HepG2 (cell line): ENCODE measurements at regions not wholly inside any gene's neighbourhood (a gene's known extent, or its start where the extent isn't known, plus 50 kb on each side); places are given as distances from the start of the nearest gene placed in this dataset.

Experiments
- ATAC-seq: fragments of 200-7000 bp; cut with Tn5 transposase; 3 replicates; pipeline ENCODE4 v1.9.1; 2020; ENCODE audit warnings: mild to moderate bottlenecking, moderate library complexity
- BruUV-seq: library from RNA; stranded (reverse); fragments of 400-500 nt; replicated peaks from 2 replicates; lab custom pipeline; 2021; lab: Mats Ljungman, UMichigan
- CTCF ChIA-PET: fragments of 300-600 bp; formaldehyde crosslinking; extraction: SDS; loops from one replicate; lab custom pipeline; 2021; ENCODE audit warnings: low total read pairs, inconsistent platforms, low intra/inter-chr PET ratio; lab: Yijun Ruan, JAX
- POLR2A ChIA-PET: fragments of 350-600 bp; sonication (Branson Sonifier 250); formaldehyde crosslinking; loops from one replicate; lab custom pipeline; 2020; ENCODE audit warnings: antibody characterized with exemption, inconsistent platforms; lab: Yijun Ruan, JAX
- DNase-seq: peaks from one replicate; pipeline ENCODE4 v3.0.0-alpha.2; 2015; ENCODE audit warnings: low spot score
- FAIRE-seq: peaks from 3 replicates; lab custom pipeline; 2011; peaks lifted over from hg19 to GRCh38; lab: Jason Lieb, UNC
- H2AFZ ChIP-seq: one replicate; pipeline ENCODE4 v1.6.1; 2011; ENCODE audit warnings: low read length, inconsistent platforms
- H3K27ac ChIP-seq: fragments of 300-600 bp; 3 replicates; pipeline ENCODE4 v1.8.0; 2011; ENCODE audit warnings: mixed run types, mild to moderate bottlenecking, mixed read lengths, low read length, inconsistent platforms; ENCODE audit not compliant: insufficient read depth; ENCODE audit errors: extremely low read length
- H3K27me3 ChIP-seq, 2 experiments: fragments of 200-600 bp in 1 of 2; 2 replicates in 1 of 2; 3 replicates in 1 of 2; pipeline versions ENCODE4 v1.6.0 to v1.8.0; 2011; ENCODE audit warnings: low read length in 2 of 2, mild to moderate bottlenecking in 2 of 2, moderate library complexity in 2 of 2, inconsistent platforms in 1 of 2; ENCODE audit not compliant: insufficient read depth in 2 of 2, control insufficient read depth in 1 of 2
- H3K36me3 ChIP-seq, 2 experiments: fragments of 200-600 bp in 1 of 2; replicated peaks in 1 of 2; 2 replicates in 1 of 2; 3 replicates in 1 of 2; pipeline versions ENCODE4 v1.5.1 to v1.8.0; 2011; ENCODE audit warnings: low read length in 2 of 2, inconsistent platforms in 1 of 2; ENCODE audit not compliant: insufficient read depth in 2 of 2, control insufficient read depth in 1 of 2
- H3K4me1 ChIP-seq: 2 replicates; pipeline ENCODE4 v1.5.1; 2012; ENCODE audit warnings: low read length, inconsistent platforms; ENCODE audit not compliant: insufficient read depth
- H3K4me2 ChIP-seq: 2 replicates; pipeline ENCODE4 v1.6.0; 2011; ENCODE audit warnings: low read depth, low read length, inconsistent platforms
- H3K4me3 ChIP-seq, 3 experiments: fragments of 200-600 bp in 1 of 3; sonication (generic), shearing (Covaris generic) in 1 of 3; replicated peaks in 1 of 3; 2 replicates each; pipeline ENCODE4 v1.5.1; 2011 to 2016; ENCODE audit warnings: low read length in 3 of 3, inconsistent platforms in 2 of 3, low read depth in 2 of 3, mild to moderate bottlenecking in 2 of 3, control low read depth in 1 of 3, mixed read lengths in 1 of 3; ENCODE audit not compliant: insufficient read depth in 1 of 3
- H3K79me2 ChIP-seq: one replicate; pipeline ENCODE4 v1.6.1; 2011; ENCODE audit warnings: low read length, inconsistent platforms; ENCODE audit not compliant: insufficient read depth
- H3K9ac ChIP-seq: 2 replicates; pipeline ENCODE4 v1.6.0; 2011; ENCODE audit warnings: mild to moderate bottlenecking, low read depth, low read length, inconsistent platforms; ENCODE audit not compliant: insufficient read depth
- H3K9me3 ChIP-seq: 2 replicates; pipeline ENCODE4 v1.5.1; 2012; ENCODE audit warnings: mild to moderate bottlenecking, low read length
- H4K20me1 ChIP-seq: 2 replicates; pipeline ENCODE4 v1.6.0; 2011; ENCODE audit warnings: inconsistent platforms, mild to moderate bottlenecking, low read length, moderate library complexity; ENCODE audit not compliant: insufficient read depth
- E2F5 ChIP-seq: sonication (generic); formaldehyde crosslinking; conservative IDR thresholded peaks from 2 replicates; pipeline ENCODE4 v1.4.0; 2020; ENCODE audit warnings: missing genetic modification reagents
- EEA1 ChIP-seq: sonication (generic); formaldehyde crosslinking; IDR thresholded peaks from 2 replicates; pipeline ENCODE4 v1.5.1; 2020; ENCODE audit warnings: mild to moderate bottlenecking, missing genetic modification reagents, borderline replicate concordance
- FOXK2 ChIP-seq: fragments of 450-650 bp; IDR thresholded peaks from 2 replicates; pipeline ENCODE4 v1.6.1; 2016
- HOXA7 ChIP-seq: sonication (generic); formaldehyde crosslinking; IDR thresholded peaks from 2 replicates; pipeline ENCODE4 v1.8.1; 2022; ENCODE audit warnings: mild to moderate bottlenecking, missing genetic modification reagents, moderate library complexity
- SCMH1 ChIP-seq: sonication (generic); formaldehyde crosslinking; IDR thresholded peaks from 2 replicates; pipeline ENCODE4 v1.9.0; 2021; ENCODE audit warnings: missing genetic modification reagents, mild to moderate bottlenecking, borderline replicate concordance
- USF2 ChIP-seq, 2 experiments: sonication (generic) in 1 of 2; formaldehyde crosslinking in 1 of 2; IDR thresholded peaks; 2 replicates each; pipeline versions ENCODE4 v1.5.1 to v1.6.1; 2011 to 2020; ENCODE audit warnings: borderline replicate concordance in 1 of 2, low read depth in 1 of 2, low read length in 1 of 2, mild to moderate bottlenecking in 1 of 2, missing genetic modification reagents in 1 of 2, moderate library complexity in 1 of 2
- ZNF263 ChIP-seq: sonication (generic); formaldehyde crosslinking; IDR thresholded peaks from 2 replicates; pipeline ENCODE4 v1.4.0; 2020; ENCODE audit warnings: missing genetic modification reagents
- ZNF724P ChIP-seq: sonication (generic); formaldehyde crosslinking; IDR thresholded peaks from 2 replicates; pipeline ENCODE4 v1.8.0; 2022; ENCODE audit warnings: missing genetic modification reagents, borderline replicate concordance
- ZNF776 ChIP-seq: sonication (generic); formaldehyde crosslinking; IDR thresholded peaks from 2 replicates; pipeline ENCODE4 v1.4.0; 2020; ENCODE audit warnings: mild to moderate bottlenecking, missing genetic modification reagents
- ZNF792 ChIP-seq: IDR thresholded peaks from 2 replicates; pipeline ENCODE4 v1.6.1; 2016
- ZSCAN29 ChIP-seq: sonication (generic); formaldehyde crosslinking; conservative IDR thresholded peaks from 2 replicates; pipeline ENCODE4 v1.4.0; 2020; ENCODE audit warnings: mild to moderate bottlenecking, missing genetic modification reagents
- WGBS: methylation state at CpG from one replicate; pipeline ENCODE4 v1.1.6; 2017; ENCODE audit warnings: low lambda C conversion rate; 5-methylcytosine and 5-hydroxymethylcytosine counted together
- in situ Hi-C: cut with HindIII; loops from 2 replicates; pipeline ENCODE4 v1.10.0; 2017; ENCODE audit warnings: low pct_unique_long_range_greater_than_20kb; ENCODE audit not compliant: extremely low pct_ligation_motif_present
- intact Hi-C: fragments of 100-400 bp; cut with micrococcal nuclease; formaldehyde crosslinking; loops from one replicate; pipeline ENCODE4 v1.10.0; 2022; ENCODE audit not compliant: unreplicated experiment

- Histone ChIP-seq H3K27ac (no peak overlapping the region), H4K20me1 (no peaks in the 10 kb centered on the region), H3K36me3 (no peaks in the 10 kb centered on the region), H3K9me3 (no peaks in the 10 kb centered on the region), H3K27me3 (no peaks in the 10 kb centered on the region), H3K4me2 (no peak overlapping the region), H3K79me2 (no peaks in the 10 kb centered on the region), H2AFZ (no peak overlapping the region), H3K4me1 (peaks cover 42% of the 10 kb centered on the region), H3K9ac (no peak overlapping the region), H3K4me3 (no peak overlapping the region)
- 82% methylated on average over 10 of the region's 10 CpGs for WGBS
- POLR2A ChIA-PET, result no interaction called here
- FAIRE-seq (no peak), DNase-seq (no peak), ATAC-seq (no peak)
- no TSS peak for BruUV-seq
- in situ Hi-C loops (no loop called here), intact Hi-C loops (no loop called here)
- CTCF ChIA-PET, result no interaction called here
- TF ChIP-seq E2F5, result no peak
- no peak for TF ChIP-seq USF2 (IDR thresholded peaks at IDR 0.05; ENCODE audit: low read depth, low read length)
- TF ChIP-seq USF2 (CRISPR knock-in tag; IDR thresholded peaks at IDR 0.05; ENCODE audit: borderline replicate concordance), result no peak
- TF ChIP-seq EEA1, result no peak
- TF ChIP-seq SCMH1 (CRISPR knock-in tag), result no peak
- no peak for TF ChIP-seq ZNF263 (CRISPR knock-in tag)
- TF ChIP-seq HOXA7, result no peak
- TF ChIP-seq ZNF792 (CRISPR knock-in tag), result no peak
- no peak for TF ChIP-seq ZNF724P (CRISPR knock-in tag)
- TF ChIP-seq ZSCAN29, result no peak
- TF ChIP-seq FOXK2, result no peak
- no peak for TF ChIP-seq ZNF776 (CRISPR knock-in tag)
Observed at GRCh38 chr11:8807544-8808225, 103.3 kb upstream of the AKIP1 start.
